Lower leg skin (tissue), 4 donors: ENCODE measurements at regions not wholly inside any gene's neighbourhood (a gene's known extent, or its start where the extent isn't known, plus 50 kb on each side); places are given as distances from the start of the nearest gene placed in this dataset.
"Not testable (repeated sequence)": the region's sequence is repeated elsewhere in the genome, so short reads cannot be mapped to it uniquely, and the experiment has no call there.

Source experiments
- DNase-seq, 2 donors: peaks; one replicate each; pipeline ENCODE4 v3.0.0-alpha.2; 2019; ENCODE audit warnings: low spot score in 2 of 2
- H3K4me3 ChIP-seq: fragments of 200-600 bp; sonication (generic); 2 replicates; pipeline ENCODE4 v1.5.1; 2017; ENCODE audit warnings: mild to moderate bottlenecking, low read depth; ENCODE audit not compliant: poor library complexity, severe bottlenecking
- CTCF ChIP-seq, 3 donors: fragments of 450-650 bp; IDR thresholded peaks; one replicate each; pipeline ENCODE4 v1.5.1; 2016; ENCODE audit warnings: antibody characterized with exemption in 3 of 3, mild to moderate bottlenecking in 3 of 3, moderate library complexity in 2 of 3
- POLR2A ChIP-seq, 2 donors: fragments of 450-650 bp; IDR thresholded peaks; one replicate each; pipeline ENCODE4 v1.6.1; 2016 to 2017; ENCODE audit warnings: antibody characterized with exemption in 2 of 2, mild to moderate bottlenecking in 1 of 2, moderate library complexity in 1 of 2
- WGBS, 2 donors: methylation state at CpG; one replicate each; pipeline ENCODE4 v1.1.5; 2018; 5-methylcytosine and 5-hydroxymethylcytosine counted together
- intact Hi-C: fragments of 100-400 bp; cut with DNase I; formaldehyde crosslinking; loops from one replicate; pipeline ENCODE4 v1.15.0; 2023; ENCODE audit warnings: low total_unique reads

- no peak for TF ChIP-seq CTCF (IDR thresholded peaks at IDR 0.05)
- no peak for TF ChIP-seq POLR2A (IDR thresholded peaks at IDR 0.05)
- intact Hi-C loops = no loop called here
- WGBS, 2 donors = 75 to 78% methylated on average over 12 of the region's 12 CpGs
- no peak for DNase-seq
- H3K4me3 ChIP-seq = no peak overlapping the region
These were observed 101.1 kb downstream of the CDC7 start for GRCh38 chr1:91601554-91602376.

- 89 to 96% methylated on average over 4 of the region's 4 CpGs for WGBS, 2 donors
- no peak for DNase-seq
- H3K4me3 ChIP-seq = no peak overlapping the region
- intact Hi-C loops = no loop called here
- TF ChIP-seq POLR2A (IDR thresholded peaks at IDR 0.05) (no peak), CTCF (IDR thresholded peaks at IDR 0.05) (no peak)
These were observed 102.8 kb downstream of the CDC7 start for GRCh38 chr1:91603409-91603808.

GRCh38 chr1:91604632-91605031 is 104.0 kb downstream of the CDC7 start:
- 59 to 71% methylated on average over 7 of the region's 7 CpGs for WGBS, 2 donors
- no peak overlapping the region for H3K4me3 ChIP-seq
- no peak for DNase-seq
- intact Hi-C loops = no loop called here
- TF ChIP-seq CTCF (IDR thresholded peaks at IDR 0.05) (no peak), POLR2A (IDR thresholded peaks at IDR 0.05) (no peak)

- 58 to 77% methylated on average over 3 of the region's 3 CpGs for WGBS, 2 donors
- TF ChIP-seq POLR2A (IDR thresholded peaks at IDR 0.05) (no peak), CTCF (IDR thresholded peaks at IDR 0.05) (no peak)
- DNase-seq = no peak
- intact Hi-C loops = no loop called here
- H3K4me3 ChIP-seq = no peak overlapping the region
These were observed 104.9 kb downstream of the CDC7 start for GRCh38 chr1:91605566-91605965.

- TF ChIP-seq CTCF (IDR thresholded peaks at IDR 0.05) (no peak), POLR2A (IDR thresholded peaks at IDR 0.05) (no peak)
- WGBS, 2 donors = 84 to 96% methylated on average over 7 of the region's 7 CpGs
- no peak for DNase-seq
- H3K4me3 ChIP-seq = no peak overlapping the region
- intact Hi-C loops = no loop called here
These were observed 106.0 kb downstream of the CDC7 start for GRCh38 chr1:91606546-91607078.

GRCh38 chr1:91607686-91608085 is 107.0 kb downstream of the CDC7 start:
- intact Hi-C loops, H3K4me3 ChIP-seq, DNase-seq: not testable (repeated sequence)
- WGBS, 2 donors = 63 to 69% methylated on average over 3 of the region's 3 CpGs
